Osteoblast (primary cell): ENCODE measurements at regions not wholly inside any gene's neighbourhood (a gene's known extent, or its start where the extent isn't known, plus 50 kb on each side); places are given as distances from the start of the nearest gene placed in this dataset.

Source experiments
- DNase-seq: peaks from one replicate; pipeline ENCODE4 v3.0.0; 2011; ENCODE audit warnings: low spot score, mixed read lengths; ENCODE audit not compliant: insufficient read length; ENCODE audit errors: missing footprints
- H2AFZ ChIP-seq: 2 replicates; pipeline ENCODE4 v1.6.0; 2011; ENCODE audit warnings: mild to moderate bottlenecking, low read length
- H3K27ac ChIP-seq: 2 replicates; pipeline ENCODE4 v1.5.1; 2011; ENCODE audit warnings: mild to moderate bottlenecking, low read depth, low read length, moderate library complexity
- H3K27me3 ChIP-seq: 2 replicates; pipeline ENCODE4 v1.6.0; 2012; ENCODE audit warnings: mild to moderate bottlenecking, control low read depth, inconsistent platforms, low read length, moderate library complexity; ENCODE audit not compliant: insufficient read depth
- H3K36me3 ChIP-seq: 2 replicates; pipeline ENCODE4 v1.5.1; 2011; ENCODE audit warnings: mild to moderate bottlenecking, low read length, control low read depth, moderate library complexity; ENCODE audit not compliant: insufficient read depth
- H3K4me1 ChIP-seq: 2 replicates; pipeline ENCODE4 v1.5.1; 2011; ENCODE audit warnings: mild to moderate bottlenecking, low read length, control low read depth, moderate library complexity; ENCODE audit not compliant: insufficient read depth
- H3K4me2 ChIP-seq: 2 replicates; pipeline ENCODE4 v1.6.0; 2011; ENCODE audit warnings: mild to moderate bottlenecking, low read length; ENCODE audit not compliant: insufficient read depth
- H3K4me3 ChIP-seq: fragments of 200-600 bp; sonication (generic); 3 replicates; pipeline ENCODE4 v1.5.1; 2012; ENCODE audit warnings: mild to moderate bottlenecking, low read length, inconsistent platforms; ENCODE audit not compliant: insufficient read depth
- H3K79me2 ChIP-seq: 2 replicates; pipeline ENCODE4 v1.6.0; 2012; ENCODE audit warnings: mild to moderate bottlenecking, low read length, control low read depth, inconsistent platforms; ENCODE audit not compliant: insufficient read depth
- H3K9me3 ChIP-seq: 2 replicates; pipeline ENCODE4 v1.5.1; 2011; ENCODE audit warnings: low read depth, low read length, control low read depth
- H4K20me1 ChIP-seq: 2 replicates; pipeline ENCODE4 v1.6.0; 2012; ENCODE audit warnings: mild to moderate bottlenecking, low read length, control low read depth; ENCODE audit not compliant: insufficient read depth
- CTCF ChIP-seq: IDR thresholded peaks from 2 replicates; pipeline ENCODE4 v1.5.1; 2011; ENCODE audit warnings: mild to moderate bottlenecking, low read depth, low read length, moderate library complexity; ENCODE audit errors: extremely low read depth

GRCh38 chr9:115694014-115694413 is 459.6 kb upstream of the PAPPA start:
- Histone ChIP-seq H3K36me3 (no peaks in the 10 kb centered on the region), H3K4me3 (no peak overlapping the region), H4K20me1 (no peaks in the 10 kb centered on the region), H2AFZ (no peak overlapping the region), H3K27ac (peak overlapping the region; percentile 99), H3K79me2 (no peaks in the 10 kb centered on the region), H3K4me1 (peaks cover 35% of the 10 kb centered on the region), H3K27me3 (no peaks in the 10 kb centered on the region), H3K4me2 (no peak overlapping the region), H3K9me3 (no peaks in the 10 kb centered on the region)
- TF ChIP-seq CTCF, result peak; percentile 66
- no peak for DNase-seq

- DNase-seq, result no peak
- no peaks in the 10 kb centered on the region for H3K79me2 ChIP-seq
- no peaks in the 10 kb centered on the region for H3K9me3 ChIP-seq
- H3K36me3 ChIP-seq, result no peaks in the 10 kb centered on the region
- peaks cover 35% of the 10 kb centered on the region for H3K4me1 ChIP-seq
- no peak for TF ChIP-seq CTCF
- no peaks in the 10 kb centered on the region for H4K20me1 ChIP-seq
- no peak overlapping the region for H3K4me2 ChIP-seq
- no peak overlapping the region for H3K4me3 ChIP-seq
- no peaks in the 10 kb centered on the region for H3K27me3 ChIP-seq
- peak overlapping the region; percentile 99 for H3K27ac ChIP-seq
- no peak overlapping the region for H2AFZ ChIP-seq
Observed at GRCh38 chr9:115694991-115695390, 458.6 kb upstream of the PAPPA start.

DNA sequence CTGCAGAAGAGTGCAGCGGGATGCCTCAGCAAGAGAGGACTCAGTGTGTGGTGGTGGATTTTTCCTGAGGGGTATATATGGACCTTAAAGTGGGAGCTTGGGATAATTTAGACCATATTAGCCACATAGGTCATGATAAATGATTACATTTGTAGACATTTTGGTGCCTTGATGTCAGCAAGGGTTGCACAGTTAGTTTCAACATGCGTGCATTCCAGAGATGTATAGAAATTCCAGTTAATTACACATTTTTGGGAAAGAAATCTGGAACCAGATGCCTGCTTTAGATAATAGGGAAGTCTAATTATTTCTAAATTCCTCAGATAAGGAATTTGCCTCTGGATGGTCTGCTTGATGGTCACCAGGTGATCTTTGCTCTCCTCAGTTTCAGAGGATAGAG is 440.6 kb upstream of the PAPPA start:
- Histone ChIP-seq H3K4me2 (no peak overlapping the region), H3K36me3 (no peaks in the 10 kb centered on the region), H3K4me1 (peaks cover 22% of the 10 kb centered on the region), H4K20me1 (no peaks in the 10 kb centered on the region), H3K9me3 (no peaks in the 10 kb centered on the region), H3K4me3 (no peak overlapping the region), H3K27me3 (no peaks in the 10 kb centered on the region), H3K27ac (peak overlapping the region; percentile 66), H2AFZ (no peak overlapping the region), H3K79me2 (no peaks in the 10 kb centered on the region)
- TF ChIP-seq CTCF, result no peak
- peak; percentile 32 for DNase-seq

- TF ChIP-seq CTCF, result no peak
- no peak for DNase-seq
Observed at GRCh38 chr9:115715666-115716065, 437.9 kb upstream of the PAPPA start.

More at GRCh38 chr9:115715666-115716065, 437.9 kb upstream of the PAPPA start:
- Histone ChIP-seq H2AFZ (no peak overlapping the region), H3K27ac (no peak overlapping the region), H3K79me2 (no peaks in the 10 kb centered on the region), H3K4me1 (peaks cover 23% of the 10 kb centered on the region), H3K4me2 (no peak overlapping the region), H3K36me3 (no peaks in the 10 kb centered on the region), H3K9me3 (no peaks in the 10 kb centered on the region), H3K4me3 (no peak overlapping the region), H4K20me1 (no peaks in the 10 kb centered on the region), H3K27me3 (no peaks in the 10 kb centered on the region)
